OCI-LY3 (cell line): ENCODE measurements at regions not wholly inside any gene's neighbourhood (a gene's known extent, or its start where the extent isn't known, plus 50 kb on each side); places are given as distances from the start of the nearest gene placed in this dataset.

Source experiments
- CTCF ChIP-seq: fragments of 200-600, 300-600 bp; sonication (generic); IDR thresholded peaks from 2 replicates; pipeline ENCODE4 v1.5.1; 2014; ENCODE audit warnings: antibody characterized with exemption, low read length, low read depth
- EZH2phosphoT487 ChIP-seq: fragments of 200-600 bp; shearing (Covaris generic); IDR thresholded peaks from 2 replicates; pipeline ENCODE4 v1.6.1; 2018; ENCODE audit warnings: antibody characterized with exemption, mixed run types, low read depth

GRCh38 chr11:80771017-80771416, 1330.2 kb upstream of the TENM4 start:
- no peak for TF ChIP-seq CTCF
- TF ChIP-seq EZH2phosphoT487, result no peak
